Mucosa of descending colon (tissue), 3 donors: ENCODE measurements at regions not wholly inside any gene's neighbourhood (a gene's known extent, or its start where the extent isn't known, plus 50 kb on each side); places are given as distances from the start of the nearest gene placed in this dataset.

Source experiments
- ATAC-seq: fragments of 200-7000 bp; cut with Tn5 transposase; one replicate; pipeline ENCODE4 v1.9.1; 2020; ENCODE audit warnings: mild to moderate bottlenecking, moderate library complexity
- DNase-seq, 3 donors: peaks; one replicate each; pipeline ENCODE4 v3.0.0-alpha.2; 2020
- H3K36me3 ChIP-seq: fragments of 200-600 bp; one replicate; pipeline ENCODE4 v1.8.0; 2021; ENCODE audit warnings: low read depth, mild to moderate bottlenecking
- H3K4me1 ChIP-seq: fragments of 200-600 bp; one replicate; pipeline ENCODE4 v1.8.0; 2021; ENCODE audit warnings: low read depth, mild to moderate bottlenecking
- H3K4me3 ChIP-seq: fragments of 200-600 bp; one replicate; pipeline ENCODE4 v1.8.0; 2021; ENCODE audit warnings: mild to moderate bottlenecking
- H3K9me3 ChIP-seq: fragments of 200-600 bp; one replicate; pipeline ENCODE4 v1.8.0; 2021; ENCODE audit warnings: mild to moderate bottlenecking
- CTCF ChIP-seq: fragments of 200-600 bp; IDR thresholded peaks from one replicate; pipeline ENCODE4 v1.8.0; 2022; ENCODE audit warnings: antibody characterized with exemption, mild to moderate bottlenecking
- intact Hi-C, 2 donors: fragments of 100-400 bp; cut with DNase I in 1 of 2; cut with micrococcal nuclease in 1 of 2; formaldehyde crosslinking; loops; one replicate each; pipeline versions ENCODE4 v1.11.0 to v1.11.1; 2022; cut with DNase I, micrococcal nuclease
- donor health status: DM: no; HTN: no; CAD: no; lungs with moderate emphysema.
- donor health status: DM: no; HTN: no; CAD: no.
- donor health status: DM: no; HTN: yes; CAD: no.

DNA sequence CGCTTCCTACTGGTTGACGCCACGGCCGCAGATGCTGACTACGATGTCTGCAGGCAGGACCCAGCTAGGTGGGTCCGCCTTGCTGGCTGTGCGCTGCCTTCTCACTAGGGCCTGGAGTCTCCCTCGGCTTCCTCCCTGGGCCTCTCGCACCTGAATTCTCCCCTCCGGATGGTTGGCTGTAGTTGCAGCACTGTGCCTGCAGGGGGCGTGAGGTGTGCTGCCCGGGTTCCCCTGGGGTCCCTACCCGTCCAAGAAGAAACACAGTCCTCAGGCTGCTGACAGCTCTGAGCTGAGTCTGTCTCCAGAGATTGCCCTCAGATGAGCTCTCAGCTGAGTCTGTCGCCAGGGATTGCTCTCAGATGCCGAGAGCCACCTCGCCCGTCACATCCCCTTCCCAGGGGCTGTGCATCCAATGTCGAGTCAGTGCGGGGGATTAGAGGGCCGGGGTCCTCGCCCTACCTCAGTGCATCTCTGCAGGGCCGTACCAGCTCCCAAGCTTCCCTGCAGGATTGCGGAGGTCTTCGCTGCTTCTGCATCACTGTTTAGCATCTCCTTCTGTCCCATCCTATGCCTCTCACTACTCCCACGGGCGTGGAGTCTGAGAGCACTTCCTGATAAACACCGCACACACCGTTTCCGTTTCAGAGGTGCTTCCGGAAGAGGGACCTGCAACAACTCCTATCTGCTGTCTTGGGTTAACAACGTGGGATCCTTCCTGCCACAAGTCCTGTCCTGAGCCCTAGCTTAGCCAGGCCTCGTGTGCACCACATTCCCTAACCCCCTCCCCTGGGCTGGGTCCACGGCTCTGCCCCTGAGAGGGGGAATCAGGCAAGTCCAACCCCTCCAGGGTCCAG is 196.9 kb downstream of the CSNK2A3 start:
- no peak for DNase-seq
- no peaks in the 10 kb centered on the region for H3K4me1 ChIP-seq
- H3K36me3 ChIP-seq, result no peaks in the 10 kb centered on the region
- TF ChIP-seq CTCF, result peak; percentile 19
- no peak overlapping the region for H3K4me3 ChIP-seq
- peak; percentile 58 for ATAC-seq
- no peaks in the 10 kb centered on the region for H3K9me3 ChIP-seq
- intact Hi-C loops, result loop anchor here in 1 of 2 donors (10.0 kb wide), 1 partner anchor 121 kb away; no protein-coding TSS in a partner anchor

GRCh38 chr11:11152877-11153276 is 200.2 kb downstream of the CSNK2A3 start:
- DNase-seq (no peak), ATAC-seq (no peak)
- no peaks in the 10 kb centered on the region for H3K4me1 ChIP-seq
- intact Hi-C loops, result loop anchor here in 1 of 2 donors (10.0 kb wide), 1 partner anchor 118 kb away; no protein-coding TSS in a partner anchor
- no peak for TF ChIP-seq CTCF
- no peak overlapping the region for H3K4me3 ChIP-seq
- H3K9me3 ChIP-seq, result no peaks in the 10 kb centered on the region
- no peaks in the 10 kb centered on the region for H3K36me3 ChIP-seq

DNA sequence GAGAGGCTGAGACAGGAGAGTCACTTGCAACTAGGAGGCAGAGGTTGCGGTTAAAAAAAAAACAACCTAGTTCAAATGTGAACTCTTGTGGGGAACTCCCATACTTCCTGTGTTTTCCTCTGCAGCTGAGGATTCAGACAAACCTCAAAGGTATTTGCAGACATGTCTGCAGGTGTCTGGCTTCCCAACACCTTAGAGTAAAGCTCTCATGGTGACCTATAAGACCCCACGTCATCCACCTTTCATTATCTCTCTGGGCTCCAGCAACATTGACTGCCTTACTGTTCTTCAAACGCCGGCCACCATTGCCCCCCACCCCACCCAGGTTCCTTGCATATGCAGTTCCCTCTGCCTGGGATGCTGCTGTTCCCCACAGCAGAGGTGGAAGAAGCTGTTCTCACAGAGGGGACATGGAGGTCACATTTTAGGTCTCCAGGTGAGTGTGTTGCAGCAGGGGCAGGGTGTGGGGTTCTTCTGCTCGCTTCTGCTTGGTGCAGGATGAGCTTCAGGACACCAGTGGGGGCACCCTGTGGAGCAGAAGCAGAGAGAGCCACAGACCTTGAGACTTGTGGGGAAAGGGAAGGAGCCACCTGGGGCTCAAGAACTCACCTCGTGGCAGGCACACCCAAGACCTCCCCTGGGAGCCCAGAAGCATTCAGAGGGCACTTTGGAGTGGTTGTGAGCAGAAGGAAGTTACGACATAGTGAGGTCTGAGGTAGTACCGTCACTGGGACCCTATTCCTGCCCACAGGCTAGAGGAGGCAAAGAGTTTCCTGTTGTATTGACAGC is 203.2 kb downstream of the CSNK2A3 start:
- H3K36me3 ChIP-seq, result no peaks in the 10 kb centered on the region
- H3K4me1 ChIP-seq, result no peaks in the 10 kb centered on the region
- intact Hi-C loops, result loop anchor here in 1 of 2 donors (10.0 kb wide), 1 partner anchor 115 kb away; no protein-coding TSS in a partner anchor
- peak; percentile 45 for ATAC-seq
- DNase-seq, result no peak
- TF ChIP-seq CTCF, result no peak
- no peaks in the 10 kb centered on the region for H3K9me3 ChIP-seq
- H3K4me3 ChIP-seq, result no peak overlapping the region

- H3K4me3 ChIP-seq, result no peak overlapping the region
- no peaks in the 10 kb centered on the region for H3K36me3 ChIP-seq
- TF ChIP-seq CTCF, result no peak
- DNase-seq, result no peak
- intact Hi-C loops, result no loop called here
- no peak for ATAC-seq
- H3K9me3 ChIP-seq, result no peaks in the 10 kb centered on the region
- no peaks in the 10 kb centered on the region for H3K4me1 ChIP-seq
These were observed 204.5 kb downstream of the CSNK2A3 start for GRCh38 chr11:11148596-11148995.

DNA sequence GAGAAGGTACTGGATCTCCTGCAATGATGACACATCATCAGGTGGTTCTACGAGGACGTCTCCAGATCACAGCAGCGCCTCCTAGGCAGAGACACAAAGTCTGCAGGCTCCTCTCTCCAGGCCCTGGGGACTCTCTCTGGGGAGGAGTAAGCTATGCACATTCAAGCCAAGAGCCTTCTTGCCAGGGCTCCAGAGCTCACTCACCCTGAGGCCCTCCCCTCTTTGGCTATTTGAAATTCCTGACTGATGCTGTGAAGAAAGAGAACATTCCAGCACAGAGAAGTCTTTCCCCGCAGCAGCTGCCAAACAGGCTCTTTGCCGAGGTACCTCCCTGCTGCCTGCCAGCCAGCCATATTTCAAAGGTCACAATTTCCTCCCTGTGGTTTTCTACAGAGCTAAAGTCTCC is 204.9 kb downstream of the CSNK2A3 start:
- ATAC-seq, result peak; percentile 75
- intact Hi-C loops, result no loop called here
- H3K36me3 ChIP-seq, result no peaks in the 10 kb centered on the region
- TF ChIP-seq CTCF, result no peak
- no peak overlapping the region for H3K4me3 ChIP-seq
- no peaks in the 10 kb centered on the region for H3K9me3 ChIP-seq
- DNase-seq, result peak in 2 of 3 donors; percentile 32 to 43
- H3K4me1 ChIP-seq, result no peaks in the 10 kb centered on the region
